Dedifferentiated amniotic fluid mesenchymal stem cell (primary cell): ENCODE measurements at regions not wholly inside any gene's neighbourhood (a gene's known extent, or its start where the extent isn't known, plus 50 kb on each side); places are given as distances from the start of the nearest gene placed in this dataset.

Source experiments
- DNase-seq: peaks from one replicate; pipeline ENCODE4 v3.0.0-alpha.2; 2016; ENCODE audit errors: extremely low spot score

DNA sequence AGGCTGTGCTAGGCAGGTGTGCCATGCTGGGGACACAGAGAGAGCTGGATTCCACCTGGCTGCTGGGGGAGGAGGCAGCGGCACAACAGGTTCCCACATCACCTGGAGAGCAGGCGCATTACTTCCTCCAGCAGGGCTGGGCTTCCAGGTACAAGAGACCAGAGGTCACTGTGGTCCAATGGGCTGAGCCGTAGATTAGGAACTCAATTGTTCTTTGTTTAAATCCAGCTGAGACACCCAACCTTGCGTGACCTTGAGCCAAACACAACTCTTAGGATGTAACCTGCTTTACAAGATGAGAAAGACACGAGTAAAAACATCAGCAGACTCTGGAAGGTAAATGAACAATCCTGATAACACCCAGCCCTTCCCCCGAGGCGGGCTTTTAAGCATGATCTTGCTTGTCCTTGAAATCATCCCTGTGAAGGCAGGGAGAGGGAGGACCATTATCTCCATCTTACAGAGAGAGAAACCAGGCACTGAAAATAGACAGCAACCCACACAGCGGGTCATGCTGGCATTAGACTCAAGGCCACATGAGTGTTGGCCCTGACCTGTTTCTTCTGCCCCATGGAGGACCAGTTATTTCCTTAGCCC is 216.5 kb upstream of the RREB1 start:
- no peak for DNase-seq

DNA sequence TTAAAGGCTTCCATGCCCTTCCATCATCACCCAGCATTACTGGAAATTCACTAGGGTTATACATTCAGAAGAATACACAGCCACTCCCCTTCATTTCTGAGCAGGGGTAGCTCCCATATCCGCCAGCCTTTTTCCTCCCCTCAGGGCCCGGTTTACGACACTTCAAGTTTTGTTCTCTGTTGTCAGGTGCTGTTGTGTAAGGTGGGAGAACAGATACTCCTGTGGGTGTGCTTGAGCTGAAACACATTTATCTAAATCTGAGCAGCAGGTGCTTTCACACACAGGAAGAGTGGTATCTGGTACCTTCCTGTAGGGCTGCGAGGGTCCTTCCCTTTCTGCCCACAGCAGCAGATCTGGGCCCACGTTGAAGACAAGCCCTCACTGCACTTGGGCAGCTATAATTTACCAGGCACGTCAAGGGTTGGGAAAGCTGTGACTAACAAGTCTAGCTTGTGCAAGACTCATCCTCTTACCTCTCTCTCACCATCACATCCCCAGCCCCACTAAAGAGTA is 215.8 kb upstream of the RREB1 start:
- no peak for DNase-seq

DNA sequence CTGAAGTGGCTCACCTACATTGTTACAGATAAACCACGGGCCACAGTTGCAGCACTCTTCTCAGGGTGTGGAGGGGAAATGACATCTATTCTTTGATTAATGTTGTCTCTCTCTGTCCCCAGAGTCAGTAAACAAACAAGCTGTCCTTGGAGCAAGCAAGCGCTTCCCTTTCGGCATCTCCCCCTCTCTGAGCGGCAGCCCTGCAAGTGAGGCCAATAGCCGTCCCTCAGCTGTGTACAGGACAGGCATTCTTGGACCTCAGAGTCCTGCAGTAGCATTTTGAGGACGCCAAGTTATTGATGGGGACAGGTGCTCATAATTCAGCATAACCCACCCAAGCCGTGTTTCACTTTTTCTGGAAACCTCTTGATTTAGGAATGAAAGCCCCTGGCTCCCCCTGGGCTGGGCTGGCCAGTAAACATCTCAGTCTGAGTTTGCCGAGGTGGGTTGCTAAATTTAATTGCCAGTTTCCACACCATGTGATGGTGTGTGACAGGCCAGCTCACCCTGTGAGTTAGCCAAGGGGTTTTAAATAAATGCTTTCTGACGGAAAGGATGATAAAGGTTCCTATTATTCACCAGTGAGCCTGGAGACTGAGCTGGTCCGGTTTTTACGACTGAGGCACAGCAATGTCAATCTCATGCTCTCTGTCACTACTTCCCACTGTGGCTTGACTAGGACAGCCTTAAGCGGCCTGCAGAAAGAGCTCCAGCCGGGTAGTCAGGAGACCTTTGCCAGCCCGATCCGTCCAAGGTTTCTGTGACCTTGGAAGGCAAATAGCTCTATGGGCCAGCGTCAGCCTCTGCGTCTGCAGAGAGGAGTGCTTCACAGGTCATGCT is 214.8 kb upstream of the RREB1 start:
- DNase-seq = no peak

DNA sequence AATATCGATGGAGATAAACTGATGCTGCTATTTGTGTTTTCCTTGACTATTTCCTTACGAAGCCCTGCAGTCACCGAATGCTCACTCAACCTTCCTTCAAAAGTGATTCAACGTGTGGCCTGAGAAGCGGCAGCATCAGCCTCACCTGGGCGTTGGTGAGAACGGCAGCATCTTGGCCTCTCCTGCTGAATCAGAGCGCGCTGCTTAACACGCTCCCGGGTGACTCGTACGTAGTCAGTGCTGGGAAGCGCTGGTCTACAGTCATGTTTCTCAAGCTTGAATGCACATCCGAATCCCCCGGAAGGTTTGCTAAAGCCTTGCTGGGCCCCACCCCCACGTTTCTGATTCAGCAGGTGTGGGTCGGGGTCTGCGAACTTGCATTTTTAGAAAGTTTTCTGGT is 214.1 kb upstream of the RREB1 start:
- no peak for DNase-seq

DNA sequence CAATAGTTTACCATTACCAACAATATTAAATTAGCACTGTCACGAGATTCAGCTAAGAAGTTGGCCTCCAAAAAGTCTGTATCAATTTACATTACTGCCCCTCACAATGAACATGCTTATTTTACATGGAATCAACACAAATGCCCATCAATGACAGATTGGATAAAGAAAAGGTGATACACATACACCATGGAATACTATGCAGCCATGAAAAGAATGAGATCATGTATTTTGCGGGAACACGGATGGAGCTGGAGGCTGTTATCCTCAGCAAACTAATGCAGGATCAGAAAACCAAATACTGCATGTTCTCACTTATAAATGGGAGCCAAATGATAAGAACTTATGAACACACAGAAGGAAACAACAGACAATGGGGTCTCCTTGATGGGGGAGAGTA is 211.8 kb upstream of the RREB1 start:
- no peak for DNase-seq

DNA sequence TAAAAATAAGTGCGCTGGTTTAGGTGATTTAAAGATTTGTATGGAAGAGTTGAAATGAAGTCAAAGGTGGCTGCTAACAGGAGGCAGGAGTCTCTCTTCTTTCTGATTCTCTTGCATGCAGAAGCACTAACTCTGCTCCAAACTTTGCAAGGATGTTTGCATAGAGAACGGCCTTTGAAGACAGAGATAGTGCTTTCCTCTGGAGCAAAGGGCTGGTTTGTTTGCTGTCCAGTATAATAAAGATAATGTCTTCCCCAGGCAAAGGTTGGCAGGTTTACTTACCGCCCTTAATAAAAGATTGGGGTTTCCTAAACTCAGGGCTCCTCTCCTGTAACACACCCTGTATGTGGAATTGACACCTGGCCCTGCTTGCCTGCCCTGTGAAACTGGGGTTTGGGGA is 210.6 kb upstream of the RREB1 start:
- no peak for DNase-seq

DNA sequence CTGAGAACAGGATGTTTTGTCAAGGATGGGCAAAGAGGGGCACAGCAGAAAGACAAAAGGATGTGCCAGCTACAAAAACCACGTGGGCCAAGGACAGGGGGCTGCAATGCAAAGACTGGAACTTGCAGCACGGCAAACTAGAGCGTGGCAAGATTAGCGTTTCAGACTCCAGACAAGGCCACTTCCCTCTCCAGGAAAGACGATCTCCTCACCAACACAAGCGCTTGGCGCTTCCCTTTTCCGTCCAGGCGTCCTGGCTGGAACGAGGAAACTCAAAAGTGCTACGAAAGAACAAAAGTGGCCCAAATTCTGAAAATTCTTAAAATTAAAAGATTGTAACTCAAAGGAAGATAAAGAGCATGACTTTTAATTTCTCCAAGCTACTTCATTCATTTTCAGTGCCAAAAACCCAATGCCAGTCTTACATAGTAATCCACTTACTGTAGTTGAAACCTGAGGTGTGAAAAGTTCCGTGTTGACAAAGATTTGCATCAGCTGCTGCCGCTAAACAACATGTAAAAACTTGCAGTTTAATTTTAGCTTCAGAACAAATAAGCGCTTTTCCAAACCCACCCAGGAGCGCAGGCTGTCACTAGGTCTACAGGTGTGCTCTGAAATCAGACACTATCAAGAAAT is 207.1 kb upstream of the RREB1 start:
- DNase-seq = no peak

DNA sequence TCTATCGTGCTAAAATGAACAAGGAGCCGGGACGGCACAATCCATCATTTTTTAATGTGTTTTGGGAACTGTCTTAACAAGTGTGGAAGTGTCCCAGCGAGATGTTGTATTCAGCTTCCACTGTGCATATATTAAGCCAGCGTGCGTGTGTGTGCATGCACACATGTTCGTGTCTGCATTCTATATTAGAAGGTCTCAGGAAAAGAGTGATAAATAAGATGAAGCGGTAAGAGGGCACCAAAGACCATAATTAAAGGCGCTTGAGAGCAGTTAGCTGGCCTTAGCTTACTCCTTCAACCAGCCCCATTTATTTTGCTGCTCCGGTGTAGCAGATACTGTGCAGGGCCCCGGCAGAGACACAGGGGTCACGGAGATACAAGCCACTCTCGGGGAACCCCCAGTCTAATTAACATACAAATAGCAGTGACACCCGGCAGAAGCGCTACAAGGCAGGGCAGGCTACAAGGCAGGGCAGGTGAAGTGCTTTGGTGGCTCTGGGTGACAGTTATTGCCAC is 206.5 kb upstream of the RREB1 start:
- no peak for DNase-seq

DNA sequence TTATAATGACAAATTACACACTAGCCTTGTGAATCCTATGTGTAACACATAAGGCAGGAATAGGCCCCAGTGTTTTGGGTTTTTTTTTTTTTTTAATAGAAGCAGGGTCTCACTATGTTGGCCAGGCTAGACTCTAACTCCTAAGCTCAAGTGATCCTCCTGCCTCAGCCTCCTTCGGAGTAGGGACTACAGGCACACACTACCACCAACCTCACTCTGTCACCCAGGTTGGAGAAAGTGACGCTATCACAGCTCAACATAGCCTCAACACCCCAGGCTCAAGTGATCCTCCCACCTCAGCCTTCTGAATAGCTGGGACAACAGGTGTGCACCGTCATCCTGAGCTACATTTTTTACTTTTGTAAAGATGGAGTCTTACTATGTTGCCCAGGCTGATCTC is 205.8 kb upstream of the RREB1 start:
- no peak for DNase-seq

DNA sequence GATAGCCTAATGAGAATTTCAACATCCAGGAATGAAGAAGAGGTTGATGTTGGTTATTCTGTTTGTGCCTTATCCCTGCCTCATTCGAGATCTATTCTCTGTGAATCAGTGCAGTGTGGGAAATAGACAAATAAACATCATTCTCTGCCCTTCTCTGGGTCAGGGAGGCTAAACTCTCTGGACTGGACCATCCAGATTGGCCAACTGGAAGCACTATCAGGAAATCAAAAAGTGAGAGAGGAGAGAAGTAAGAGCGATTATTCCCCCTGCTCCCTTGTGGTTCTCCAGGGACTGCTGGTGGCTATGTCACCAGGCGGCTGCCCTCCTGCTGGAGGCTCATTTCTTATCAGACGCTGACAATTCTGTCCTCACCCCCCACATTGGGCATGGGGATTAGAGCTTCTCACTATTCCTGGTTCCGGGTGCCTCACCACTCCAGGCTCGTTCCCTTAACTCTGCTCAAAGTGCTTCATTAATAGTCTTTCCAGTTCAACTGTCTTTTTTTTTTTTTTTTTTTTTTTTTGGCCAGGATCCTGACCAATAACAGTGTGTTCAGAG is 201.7 kb upstream of the RREB1 start:
- no peak for DNase-seq

DNA sequence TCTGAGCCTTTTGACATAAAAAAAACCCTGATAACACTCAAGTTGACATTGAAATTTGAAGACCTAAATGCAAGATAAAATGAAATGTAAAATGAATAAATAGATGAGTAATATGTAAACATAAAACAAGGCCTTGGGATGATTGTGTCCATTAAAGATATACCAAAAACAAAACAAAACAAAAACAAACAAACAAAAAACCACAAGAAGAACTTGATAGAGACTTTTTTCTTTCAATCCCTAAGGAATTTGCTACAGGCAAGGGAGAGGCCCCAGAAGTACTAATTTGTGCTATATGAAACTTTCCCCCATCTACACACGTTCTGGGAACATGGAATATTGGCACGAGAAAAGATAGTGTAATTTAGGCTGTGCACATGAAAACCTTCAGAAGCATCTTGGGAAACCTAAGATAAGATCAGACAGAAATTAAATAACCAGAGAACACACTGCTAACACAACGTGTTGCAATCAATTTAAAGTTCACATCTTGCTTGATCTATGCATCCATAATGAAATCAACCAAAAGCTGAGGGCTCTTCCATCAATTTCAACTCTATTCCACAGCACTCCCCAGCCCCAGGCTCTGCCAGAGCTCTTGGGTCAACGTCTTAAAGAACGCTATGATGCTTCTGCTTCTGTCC is 201.1 kb upstream of the RREB1 start:
- DNase-seq = no peak

DNA sequence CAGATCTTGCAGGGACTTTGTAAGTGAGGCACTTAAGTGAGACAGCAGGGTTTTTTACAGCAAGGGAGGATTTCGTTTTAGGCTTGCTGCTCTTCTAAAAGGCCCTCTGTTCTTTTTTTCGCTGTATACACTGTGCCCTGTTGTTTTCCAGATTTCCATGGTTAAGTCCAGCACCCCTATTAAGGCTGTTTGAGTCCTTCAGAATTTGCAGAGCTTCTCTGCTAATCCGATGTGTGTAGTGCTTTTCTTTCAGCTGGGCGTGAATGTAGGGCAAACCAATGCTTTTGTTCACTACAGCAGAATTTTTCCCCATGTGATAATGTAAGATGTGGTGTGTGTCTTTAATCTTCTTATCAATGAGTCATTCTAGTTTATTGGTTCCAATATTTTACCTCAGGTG is 200.5 kb upstream of the RREB1 start:
- no peak for DNase-seq

DNA sequence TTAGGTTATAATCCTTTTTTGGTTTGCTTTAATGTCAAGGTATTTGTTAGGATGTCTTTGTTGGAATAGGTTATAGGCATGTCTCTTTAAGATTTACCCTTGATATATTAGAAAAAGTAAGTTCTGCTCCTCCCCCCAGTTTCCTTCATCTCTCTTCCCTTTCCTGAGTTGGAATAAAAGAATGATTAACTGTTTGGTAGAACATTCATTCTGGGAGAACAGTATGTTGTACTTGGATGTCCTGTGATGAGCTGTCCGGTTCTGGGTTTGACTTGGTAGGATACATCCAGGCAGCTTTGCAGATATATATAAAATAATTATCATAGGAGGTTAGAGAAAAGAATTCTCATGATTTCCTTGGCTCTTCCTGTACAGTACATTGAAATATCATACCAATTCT is 199.6 kb upstream of the RREB1 start:
- DNase-seq = no peak

DNA sequence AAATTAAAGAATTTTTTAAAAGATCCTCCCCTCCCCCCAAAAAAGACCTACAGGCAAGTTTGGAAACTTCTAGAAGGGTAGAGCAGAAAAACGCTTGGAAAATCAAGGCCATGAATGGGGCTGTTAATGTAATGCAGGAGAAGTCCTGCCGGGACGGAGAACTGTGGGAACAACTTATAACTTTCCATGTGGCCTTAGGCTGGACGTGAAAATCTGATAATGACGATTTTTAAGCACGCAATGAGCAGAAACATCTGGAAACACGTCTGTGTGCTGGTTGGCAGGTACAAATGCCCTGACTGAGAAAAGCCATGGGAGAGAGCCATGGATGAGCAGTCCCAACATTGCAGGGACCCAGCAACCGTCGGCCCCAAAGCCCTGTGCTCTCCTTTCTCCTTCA is 198.7 kb upstream of the RREB1 start:
- no peak for DNase-seq

DNA sequence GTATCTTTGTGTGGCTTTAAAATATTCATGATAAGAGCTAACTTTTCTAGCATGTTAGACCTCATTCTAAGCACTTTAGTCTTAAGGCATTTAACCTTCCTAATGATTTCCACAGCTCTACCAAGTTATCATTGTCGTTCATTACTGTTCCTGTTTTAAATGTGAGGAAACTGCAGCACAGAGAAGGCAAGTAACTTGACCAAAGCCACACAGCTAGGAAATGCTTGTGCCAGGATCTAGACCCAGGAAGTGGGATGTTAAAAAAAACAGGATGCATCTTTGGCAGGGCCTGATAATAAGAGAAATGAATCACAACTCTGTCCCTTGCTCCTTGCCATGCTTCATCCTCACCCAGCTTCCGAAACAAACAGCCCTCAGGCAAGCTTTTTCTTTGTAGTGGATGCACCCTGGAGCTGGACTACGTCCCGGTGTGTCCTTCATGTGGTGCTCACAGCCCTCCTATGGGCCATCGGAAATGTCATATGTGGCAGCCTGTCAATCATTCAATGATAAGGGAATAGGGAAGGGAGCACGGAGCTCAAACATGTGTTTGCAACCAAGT is 196.9 kb upstream of the RREB1 start:
- no peak for DNase-seq

DNA sequence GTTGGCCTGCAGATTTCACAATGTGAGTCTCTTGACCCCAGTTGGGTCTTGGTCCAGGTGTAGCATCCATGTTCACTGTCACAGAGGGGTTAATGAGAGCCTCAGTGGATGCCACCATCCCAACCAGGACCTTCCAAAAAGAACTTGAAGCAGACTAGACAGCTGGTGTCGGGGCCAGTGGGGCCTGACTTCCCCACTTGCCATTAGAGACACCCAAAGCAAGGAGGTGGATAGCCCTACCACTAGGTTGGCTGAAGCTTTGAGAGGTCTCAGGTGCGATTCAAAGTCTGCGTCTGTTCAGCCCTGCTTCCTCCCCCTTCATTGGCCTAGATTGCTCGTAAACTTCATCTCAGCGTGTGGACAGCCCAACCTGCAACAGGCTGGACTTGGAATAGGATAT is 196.4 kb upstream of the RREB1 start:
- DNase-seq = no peak

DNA sequence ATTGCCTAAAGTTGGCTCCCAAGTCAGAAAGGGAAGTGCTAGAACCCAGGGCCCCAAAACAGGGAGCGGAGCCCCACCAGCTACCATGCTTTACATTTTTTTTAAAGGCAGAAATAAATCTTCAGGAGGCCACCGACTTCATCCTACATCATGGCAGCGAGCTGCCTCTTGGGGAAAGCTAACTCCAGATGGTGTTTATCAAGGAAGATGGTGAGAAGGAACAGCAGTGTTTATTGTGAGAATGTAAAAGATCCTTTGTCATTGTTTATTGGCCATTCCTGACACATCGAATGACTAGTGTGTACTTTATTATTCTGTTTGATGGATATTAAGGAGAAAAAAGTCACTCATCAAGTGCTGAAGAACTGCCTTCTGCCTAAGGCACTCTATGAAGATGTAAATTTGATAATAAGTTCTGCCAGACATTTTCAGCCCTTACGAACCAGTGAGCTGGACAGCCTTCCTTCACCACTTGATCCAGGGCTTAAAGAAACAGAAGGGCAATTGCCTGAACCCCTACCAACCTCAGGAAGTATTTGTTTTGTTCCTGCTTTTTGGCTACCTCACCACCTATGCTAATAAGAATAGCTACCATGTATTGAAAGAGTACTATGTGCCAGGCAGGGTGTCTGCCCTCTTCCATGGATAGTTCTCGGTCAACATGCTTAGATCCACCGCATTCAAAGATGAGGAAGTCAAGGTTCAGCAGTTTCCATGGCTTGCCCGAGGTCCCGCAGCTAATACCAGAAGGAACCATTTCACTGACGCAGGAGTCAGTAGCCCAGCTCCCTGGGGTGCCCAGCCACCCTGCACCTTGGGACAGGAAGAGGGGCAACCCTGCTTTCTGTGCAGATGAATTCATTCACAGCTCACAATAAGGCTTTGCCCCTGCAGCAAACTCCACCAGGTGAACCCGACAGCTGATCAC is 194.7 kb upstream of the RREB1 start:
- DNase-seq = no peak

DNA sequence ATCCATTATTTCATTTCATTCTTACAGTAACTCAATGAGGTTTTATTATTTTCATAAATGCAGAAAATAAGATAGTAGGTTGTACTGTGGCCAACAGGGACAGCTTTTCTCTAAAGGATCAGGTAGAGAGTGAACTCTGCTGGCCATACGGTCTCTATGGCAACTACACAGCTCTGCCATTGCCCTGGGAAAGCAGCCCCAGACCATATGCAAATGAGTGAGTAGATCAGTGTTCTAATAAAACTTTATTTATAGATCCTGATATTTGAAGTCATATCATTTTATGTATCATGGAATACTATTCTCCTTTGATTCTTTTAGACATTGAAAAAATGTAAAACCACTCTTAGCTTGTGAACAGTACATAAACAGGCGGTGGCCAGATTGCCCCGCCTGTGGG is 192.5 kb upstream of the RREB1 start:
- DNase-seq = no peak

DNA sequence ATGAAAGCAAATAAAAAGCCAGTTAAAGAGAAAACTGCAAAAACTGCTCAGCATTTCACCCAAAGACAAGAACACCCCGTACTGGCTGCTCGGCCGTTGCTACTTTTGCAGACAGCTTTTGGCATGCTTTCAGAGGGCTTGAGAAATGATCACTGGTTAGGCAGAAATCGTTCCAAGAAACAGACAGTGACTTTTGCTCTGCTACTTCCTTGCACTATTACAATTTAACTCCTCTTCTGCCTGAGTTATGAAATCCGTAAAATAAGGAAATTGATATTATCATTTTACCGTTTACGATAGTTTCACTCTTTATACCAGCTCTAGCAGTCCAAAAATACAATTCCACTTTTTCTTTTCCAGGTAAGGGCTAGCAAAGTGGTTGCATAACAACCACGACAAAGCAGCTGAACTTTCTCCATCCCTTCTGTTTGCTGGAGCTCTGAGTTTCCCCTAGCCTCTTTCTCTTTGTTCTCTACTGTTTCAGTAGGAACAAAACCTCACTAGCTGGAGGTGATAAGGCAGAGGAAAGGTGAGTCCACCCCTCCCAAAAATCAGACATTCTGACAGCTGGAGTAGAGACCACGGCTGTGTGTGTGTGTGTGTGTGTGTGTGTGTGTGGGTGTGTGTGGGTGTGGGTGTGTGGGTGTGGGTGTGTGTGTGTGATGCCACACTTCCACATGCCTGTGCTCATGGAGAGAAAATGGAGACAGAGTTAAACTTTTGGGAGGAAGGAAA is 191.8 kb upstream of the RREB1 start:
- peak; percentile 18 for DNase-seq

DNA sequence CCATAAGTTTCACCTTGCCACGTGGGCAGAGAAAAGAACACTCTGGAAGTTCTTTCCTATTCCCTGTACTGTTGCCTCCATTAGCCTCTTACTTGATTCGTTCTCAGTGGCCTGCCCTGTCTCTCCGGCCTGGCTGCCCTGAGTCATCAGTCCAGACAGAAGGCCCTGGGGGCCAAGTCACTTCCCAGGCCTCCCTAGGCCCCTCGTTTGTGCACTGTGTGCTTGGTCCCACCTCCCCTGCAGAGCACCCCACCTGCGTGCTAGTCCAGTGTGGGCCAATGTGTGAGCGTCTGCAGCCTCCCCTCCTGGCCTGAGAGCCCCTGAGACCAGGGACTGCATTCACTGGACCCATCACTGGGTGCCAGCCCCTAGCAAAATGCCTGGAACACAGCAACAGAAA is 191.2 kb upstream of the RREB1 start:
- no peak for DNase-seq
